DOHH2 (cell line): ENCODE measurements at regions not wholly inside any gene's neighbourhood (a gene's known extent, or its start where the extent isn't known, plus 50 kb on each side); places are given as distances from the start of the nearest gene placed in this dataset.

ENCODE experiments used
- H3F3A ChIP-seq: fragments of 200-600 bp; sonication (generic), shearing (Covaris generic); 2 replicates; pipeline ENCODE4 v1.6.0; 2016; ENCODE audit warnings: antibody characterized with exemption, mild to moderate bottlenecking; ENCODE audit not compliant: control insufficient read depth, insufficient read depth
- H3K27ac ChIP-seq: fragments of 200-600 bp; sonication (generic); 2 replicates; pipeline ENCODE4 v1.5.1; 2014; ENCODE audit warnings: low read depth, mild to moderate bottlenecking, low read length, moderate library complexity
- H3K27me3 ChIP-seq: fragments of 200-600 bp; sonication (generic); 2 replicates; pipeline ENCODE4 v1.6.1; 2014; ENCODE audit warnings: mild to moderate bottlenecking, low read length, mixed read lengths; ENCODE audit not compliant: control insufficient read depth
- H3K36me3 ChIP-seq: fragments of 200-600 bp; sonication (generic); 2 replicates; pipeline ENCODE4 v1.6.1; 2014; ENCODE audit warnings: mild to moderate bottlenecking, low read length, moderate library complexity, mixed read lengths; ENCODE audit not compliant: control insufficient read depth
- H3K4me1 ChIP-seq: fragments of 200-600 bp; sonication (generic); 2 replicates; pipeline ENCODE4 v1.6.1; 2014; ENCODE audit warnings: mild to moderate bottlenecking, low read length, mixed read lengths; ENCODE audit not compliant: control insufficient read depth
- H3K4me2 ChIP-seq: fragments of 200-600 bp; sonication (generic); 2 replicates; pipeline ENCODE4 v1.6.0; 2014; ENCODE audit warnings: mild to moderate bottlenecking, low read length, moderate library complexity
- H3K4me3 ChIP-seq: fragments of 200-600 bp; sonication (generic); 2 replicates; pipeline ENCODE4 v1.5.1; 2014; ENCODE audit warnings: mild to moderate bottlenecking, low read length, mixed read lengths
- H3K79me2 ChIP-seq: fragments of 200-600 bp; sonication (generic); 2 replicates; pipeline ENCODE4 v1.6.1; 2014; ENCODE audit warnings: mild to moderate bottlenecking, low read length, mixed read lengths; ENCODE audit not compliant: control insufficient read depth
- H3K9me2 ChIP-seq: fragments of 200-600 bp; sonication (generic); replicated peaks from 2 replicates; pipeline ENCODE4 v1.6.1; 2014; ENCODE audit warnings: mild to moderate bottlenecking, low read length, mixed read lengths; ENCODE audit not compliant: control insufficient read depth
- H3K9me3 ChIP-seq: fragments of 200-600 bp; sonication (generic); 2 replicates; pipeline ENCODE4 v1.6.1; 2014; ENCODE audit warnings: antibody characterized with exemption, low read length, mixed read lengths; ENCODE audit not compliant: control insufficient read depth, insufficient read depth
- H4K20me1 ChIP-seq: fragments of 200-600 bp; sonication (generic); 2 replicates; pipeline ENCODE4 v1.6.0; 2014; ENCODE audit warnings: low read depth, mild to moderate bottlenecking, antibody characterized with exemption, low read length, moderate library complexity; ENCODE audit not compliant: control insufficient read depth, insufficient read depth
- EZH2phosphoT487 ChIP-seq: fragments of 200-600 bp; sonication (generic); IDR thresholded peaks from 2 replicates; pipeline ENCODE4 v1.6.1; 2017; ENCODE audit warnings: borderline replicate concordance, mild to moderate bottlenecking, antibody characterized with exemption, low read length, moderate library complexity, mixed read lengths
- TF ChIP-seq, protein P1 (sequence below): fragments of 200-600 bp; sonication (generic); IDR thresholded peaks from one replicate; pipeline ENCODE4 v1.5.1; 2014; ENCODE audit warnings: antibody characterized with exemption, mild to moderate bottlenecking, low read depth, low read length; ENCODE audit not compliant: poor library complexity, severe bottlenecking

DNA sequence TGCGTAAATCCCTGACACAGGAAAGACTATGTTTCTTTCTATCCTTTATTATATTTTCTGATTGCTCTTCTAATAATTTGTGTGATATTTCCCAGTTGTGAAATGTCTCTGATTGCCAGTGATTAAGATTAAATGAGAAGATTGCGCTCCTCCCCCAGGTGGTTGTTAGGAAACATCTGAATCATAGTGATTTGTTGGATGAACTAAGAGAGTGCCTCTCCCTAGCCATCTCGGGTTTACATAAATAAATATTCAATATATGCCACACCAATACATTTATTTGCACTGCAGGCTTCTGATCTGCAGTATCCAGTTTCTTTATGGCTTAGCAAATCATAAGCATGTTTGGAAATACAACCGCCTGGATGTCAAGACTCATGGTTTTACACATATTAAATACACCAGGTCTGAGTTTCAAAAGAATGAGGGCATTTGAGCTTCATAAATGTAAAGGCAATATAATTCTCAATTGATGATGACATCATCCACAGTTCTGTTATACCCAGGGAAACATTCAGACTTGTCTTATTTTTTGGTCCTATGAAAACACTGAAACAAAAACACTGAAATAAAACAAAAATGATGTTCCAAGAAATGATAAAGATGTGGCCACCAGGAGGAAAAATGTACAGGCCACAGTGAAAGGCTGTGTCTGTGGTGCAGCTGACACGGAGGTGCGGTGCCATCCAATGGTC lies 826.7 kb upstream of the ACVR2A start:
- no peaks in the 10 kb centered on the region for H3K4me1 ChIP-seq
- TF ChIP-seq, protein P1, sequence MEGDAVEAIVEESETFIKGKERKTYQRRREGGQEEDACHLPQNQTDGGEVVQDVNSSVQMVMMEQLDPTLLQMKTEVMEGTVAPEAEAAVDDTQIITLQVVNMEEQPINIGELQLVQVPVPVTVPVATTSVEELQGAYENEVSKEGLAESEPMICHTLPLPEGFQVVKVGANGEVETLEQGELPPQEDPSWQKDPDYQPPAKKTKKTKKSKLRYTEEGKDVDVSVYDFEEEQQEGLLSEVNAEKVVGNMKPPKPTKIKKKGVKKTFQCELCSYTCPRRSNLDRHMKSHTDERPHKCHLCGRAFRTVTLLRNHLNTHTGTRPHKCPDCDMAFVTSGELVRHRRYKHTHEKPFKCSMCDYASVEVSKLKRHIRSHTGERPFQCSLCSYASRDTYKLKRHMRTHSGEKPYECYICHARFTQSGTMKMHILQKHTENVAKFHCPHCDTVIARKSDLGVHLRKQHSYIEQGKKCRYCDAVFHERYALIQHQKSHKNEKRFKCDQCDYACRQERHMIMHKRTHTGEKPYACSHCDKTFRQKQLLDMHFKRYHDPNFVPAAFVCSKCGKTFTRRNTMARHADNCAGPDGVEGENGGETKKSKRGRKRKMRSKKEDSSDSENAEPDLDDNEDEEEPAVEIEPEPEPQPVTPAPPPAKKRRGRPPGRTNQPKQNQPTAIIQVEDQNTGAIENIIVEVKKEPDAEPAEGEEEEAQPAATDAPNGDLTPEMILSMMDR, result no peak
- no peak for TF ChIP-seq EZH2phosphoT487
- H3K36me3 ChIP-seq, result no peaks in the 10 kb centered on the region
- no peaks in the 10 kb centered on the region for H3F3A ChIP-seq
- H3K27ac ChIP-seq, result no peak overlapping the region
- no peaks in the 10 kb centered on the region for H3K27me3 ChIP-seq
- H3K9me2 ChIP-seq, result no peaks in the 10 kb centered on the region
- H3K4me2 ChIP-seq, result no peak overlapping the region
- no peaks in the 10 kb centered on the region for H4K20me1 ChIP-seq
- no peaks in the 10 kb centered on the region for H3K79me2 ChIP-seq
- no peak overlapping the region for H3K4me3 ChIP-seq
- no peaks in the 10 kb centered on the region for H3K9me3 ChIP-seq

DNA sequence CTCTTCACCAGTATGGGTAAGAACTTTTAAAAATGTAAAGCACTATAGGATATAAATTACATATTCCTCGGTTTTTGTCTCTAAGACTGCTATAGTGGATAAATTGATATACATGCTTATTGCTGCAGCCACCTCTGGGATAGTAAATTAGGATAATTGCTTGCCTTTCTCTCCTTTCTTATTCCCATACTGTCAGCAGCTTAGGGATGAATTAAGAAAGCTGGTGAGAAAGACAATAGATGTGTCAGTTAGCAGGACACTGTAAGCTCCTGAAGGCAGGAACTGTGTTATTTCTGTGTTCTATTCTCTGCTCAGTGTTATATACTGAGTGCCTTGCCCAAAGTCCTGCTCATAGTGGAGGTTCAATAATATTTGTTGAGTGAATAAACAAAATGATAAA lies 828.6 kb upstream of the ACVR2A start:
- TF ChIP-seq, protein P1, result no peak
- no peak for TF ChIP-seq EZH2phosphoT487
- H3K36me3 ChIP-seq, result no peaks in the 10 kb centered on the region
- no peaks in the 10 kb centered on the region for H3K9me3 ChIP-seq
- no peaks in the 10 kb centered on the region for H3F3A ChIP-seq
- no peak overlapping the region for H3K4me2 ChIP-seq
- H3K79me2 ChIP-seq, result no peaks in the 10 kb centered on the region
- no peaks in the 10 kb centered on the region for H3K27me3 ChIP-seq
- H3K4me3 ChIP-seq, result no peak overlapping the region
- H4K20me1 ChIP-seq, result no peaks in the 10 kb centered on the region
- no peak overlapping the region for H3K27ac ChIP-seq
- H3K9me2 ChIP-seq, result no peaks in the 10 kb centered on the region
- H3K4me1 ChIP-seq, result no peaks in the 10 kb centered on the region

DNA sequence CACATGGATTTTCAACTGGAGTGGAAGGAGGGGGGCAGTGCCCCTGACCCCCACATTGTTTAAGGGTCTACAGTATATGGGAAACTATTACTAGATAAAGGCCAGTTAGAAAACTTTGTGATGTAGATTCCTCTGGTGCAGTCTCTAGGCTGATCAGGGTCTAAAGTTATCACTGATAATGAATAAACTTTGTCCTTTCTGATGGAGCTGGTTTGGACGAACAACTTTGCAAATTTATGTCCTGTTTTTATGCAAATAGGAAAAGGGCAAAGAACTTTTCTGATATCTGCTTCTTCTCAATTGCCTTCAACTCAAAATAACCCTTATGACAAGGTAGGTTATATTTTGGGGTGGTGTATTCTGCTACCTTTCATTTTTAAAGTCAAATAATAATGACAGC lies 829.2 kb upstream of the ACVR2A start:
- no peaks in the 10 kb centered on the region for H3K36me3 ChIP-seq
- TF ChIP-seq, protein P1, result no peak
- no peak for TF ChIP-seq EZH2phosphoT487

More for the DNA sequence above, 829.2 kb upstream of the ACVR2A start:
- Histone ChIP-seq H4K20me1 (no peaks in the 10 kb centered on the region), H3K4me3 (no peak overlapping the region), H3K79me2 (no peaks in the 10 kb centered on the region), H3K27me3 (no peaks in the 10 kb centered on the region), H3K9me2 (no peaks in the 10 kb centered on the region), H3K4me2 (no peak overlapping the region), H3K4me1 (no peaks in the 10 kb centered on the region), H3F3A (no peaks in the 10 kb centered on the region), H3K27ac (no peak overlapping the region), H3K9me3 (no peaks in the 10 kb centered on the region)
